Stimulated activated CD8-positive, alpha-beta memory T cell treated with anti-CD3 and anti-CD28 coated beads, Interleukin-12 subunit alpha, Interleukin-12 subunit beta, amount 100 ng/mL, for 4 hours (primary cell): ENCODE measurements at regions not wholly inside any gene's neighbourhood (a gene's known extent, or its start where the extent isn't known, plus 50 kb on each side); places are given as distances from the start of the nearest gene placed in this dataset.

Experiments
- DNase-seq: peaks from one replicate; pipeline ENCODE4 v3.0.0-alpha.2; 2020; ENCODE audit warnings: low read depth

DNA sequence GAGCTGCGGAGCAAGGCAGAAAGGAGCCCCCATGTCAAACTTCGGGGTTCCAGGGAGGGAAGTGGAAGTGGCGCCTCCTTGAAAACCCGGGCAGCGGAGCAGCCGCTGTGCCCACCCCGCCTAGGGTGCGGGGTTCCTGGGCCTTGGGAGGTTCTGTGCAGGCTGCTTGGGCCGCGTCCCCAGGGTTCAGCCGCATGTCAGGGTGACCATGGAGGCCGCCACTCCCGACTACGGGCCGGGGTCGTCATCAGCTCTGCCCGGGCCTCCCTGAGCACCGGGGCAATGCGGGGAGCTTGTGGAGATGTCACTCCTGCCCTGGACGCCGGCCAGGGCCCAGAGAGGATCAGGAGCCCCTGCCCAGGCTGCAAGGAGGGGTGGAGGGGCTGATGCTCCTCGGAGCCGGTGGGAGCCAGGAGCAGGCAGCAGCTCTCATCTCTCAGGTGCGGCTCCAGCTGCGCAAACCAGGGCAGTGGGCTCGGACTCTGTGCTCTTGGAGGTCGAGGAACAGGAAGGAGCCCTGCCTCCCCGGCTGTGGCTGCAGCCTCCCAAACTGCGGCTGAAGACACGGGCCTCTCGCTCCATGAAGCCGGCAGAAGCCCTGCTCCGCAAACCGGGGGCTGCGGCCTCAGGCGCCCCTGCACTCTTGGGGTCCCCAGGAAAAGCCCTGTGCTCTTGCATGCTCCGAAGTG is 1286.5 kb downstream of the TMEM121 start:
- no peak for DNase-seq

DNA sequence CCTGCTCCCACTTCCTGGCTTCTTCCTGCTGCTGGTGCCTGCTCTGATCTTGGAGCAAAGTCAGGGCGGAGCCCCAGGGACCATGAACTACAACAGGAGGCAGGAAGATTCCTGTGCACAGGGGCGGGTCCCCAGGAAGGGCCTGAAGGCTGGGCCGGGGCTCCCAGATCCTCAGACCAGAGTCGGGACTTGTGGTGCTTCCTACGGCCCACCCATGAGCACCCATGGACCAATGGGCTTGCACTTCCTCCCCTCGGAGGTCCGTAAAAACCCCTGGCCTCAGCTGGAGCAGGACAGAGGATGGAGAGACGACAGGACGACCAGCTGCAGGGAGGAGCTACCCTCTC is 1287.1 kb downstream of the TMEM121 start:
- no peak for DNase-seq

DNA sequence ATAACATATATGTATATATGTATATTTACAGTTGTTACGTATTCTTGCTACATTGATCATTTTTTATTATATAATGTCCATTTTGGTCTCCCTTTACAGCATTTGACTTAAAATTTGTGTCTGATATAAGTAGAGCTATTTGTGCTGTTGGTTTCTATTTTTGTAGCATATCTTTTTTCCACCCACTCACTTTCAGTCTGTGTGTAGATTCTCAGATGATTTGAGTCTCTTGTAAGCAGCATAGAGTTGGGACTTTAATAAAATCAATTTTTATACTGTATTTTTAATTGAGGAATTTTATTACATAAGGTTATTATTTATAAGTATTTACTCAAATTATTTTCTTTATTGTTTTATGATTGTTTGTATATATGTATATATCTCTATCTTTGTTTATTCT is 1293.7 kb downstream of the TMEM121 start:
- no peak for DNase-seq

DNA sequence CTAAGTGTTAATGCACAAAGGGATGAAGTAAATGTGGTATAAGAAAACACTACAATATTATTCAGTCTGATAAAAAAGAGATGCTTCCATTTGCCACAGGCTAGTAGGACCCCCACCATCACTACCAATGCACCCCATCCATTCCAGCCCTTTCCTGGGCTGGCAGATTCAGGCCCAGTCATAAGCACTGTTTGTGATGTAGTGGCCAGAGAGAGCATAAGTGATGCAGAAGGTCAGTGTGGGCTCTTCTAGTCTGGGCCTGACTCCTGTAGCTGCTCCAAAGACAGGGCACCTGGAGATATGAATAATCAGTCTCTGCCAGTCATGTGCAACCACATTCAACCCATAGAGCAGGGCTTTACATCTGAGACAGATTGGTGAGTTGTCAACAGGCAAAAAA is 1294.7 kb downstream of the TMEM121 start:
- DNase-seq: no peak

DNA sequence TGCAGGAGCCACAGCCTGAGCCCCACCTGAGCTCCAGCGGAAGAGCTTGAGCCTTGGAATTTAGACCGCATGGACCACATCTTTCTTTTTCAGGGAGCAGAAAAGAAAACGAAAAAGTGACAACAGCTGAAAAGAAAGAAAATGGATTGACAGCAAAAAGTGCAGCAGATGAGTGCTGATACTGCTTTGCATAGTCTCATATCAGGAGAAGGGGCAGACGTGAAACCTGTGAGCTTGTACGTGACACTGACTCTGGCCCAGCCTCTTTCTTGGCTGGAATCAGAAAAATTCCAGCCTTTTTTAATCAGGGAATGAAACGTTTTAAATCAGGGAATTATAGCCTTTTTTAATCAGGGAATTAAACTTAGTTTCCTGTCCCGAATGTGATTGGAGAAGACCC is 1296.5 kb downstream of the TMEM121 start:
- DNase-seq: no peak

DNA sequence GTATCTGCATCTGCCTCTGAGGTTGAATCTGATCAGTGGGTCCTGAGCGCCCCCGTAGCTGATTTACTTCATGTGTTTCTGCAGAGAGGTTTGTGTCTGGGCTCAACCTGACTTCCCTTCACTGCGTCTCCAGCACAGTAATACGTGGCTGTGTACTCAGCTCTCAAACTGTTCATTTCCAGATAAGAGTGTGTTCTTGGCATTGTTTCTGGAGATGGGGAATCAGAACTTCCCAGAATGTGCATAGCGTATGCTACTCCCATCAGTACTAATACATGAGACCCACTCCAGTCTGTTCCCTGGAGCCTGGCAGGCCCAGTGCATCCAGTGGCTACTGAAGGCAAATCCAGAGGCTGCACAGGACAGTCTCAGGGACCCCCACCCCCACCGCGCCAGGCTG is 1297.2 kb downstream of the TMEM121 start:
- DNase-seq: no peak

DNA sequence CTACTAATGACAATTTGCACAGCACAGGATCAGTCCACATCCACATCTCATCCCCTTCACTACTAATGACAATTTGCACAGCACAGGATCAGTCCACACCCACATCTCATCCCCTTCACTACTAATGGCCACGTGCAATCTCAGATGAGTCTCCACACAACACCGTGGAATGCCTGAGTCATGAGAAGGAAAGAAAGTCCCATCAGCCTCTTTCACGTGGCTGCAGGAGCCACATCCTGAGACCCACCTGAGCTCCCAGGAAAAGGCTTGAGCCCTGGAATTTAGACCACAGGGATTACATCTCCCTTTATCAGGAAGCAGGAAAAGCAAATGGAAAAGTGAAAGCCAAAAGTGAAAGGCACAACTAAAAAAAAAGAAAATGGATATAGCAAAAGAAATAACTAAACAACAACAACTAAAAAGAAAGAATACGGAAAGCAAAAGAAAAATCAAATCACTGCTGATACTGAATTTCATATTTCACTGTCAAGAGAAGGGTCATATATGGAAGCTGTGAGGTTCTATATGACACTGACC is 1300.5 kb downstream of the TMEM121 start:
- DNase-seq: no peak

DNA sequence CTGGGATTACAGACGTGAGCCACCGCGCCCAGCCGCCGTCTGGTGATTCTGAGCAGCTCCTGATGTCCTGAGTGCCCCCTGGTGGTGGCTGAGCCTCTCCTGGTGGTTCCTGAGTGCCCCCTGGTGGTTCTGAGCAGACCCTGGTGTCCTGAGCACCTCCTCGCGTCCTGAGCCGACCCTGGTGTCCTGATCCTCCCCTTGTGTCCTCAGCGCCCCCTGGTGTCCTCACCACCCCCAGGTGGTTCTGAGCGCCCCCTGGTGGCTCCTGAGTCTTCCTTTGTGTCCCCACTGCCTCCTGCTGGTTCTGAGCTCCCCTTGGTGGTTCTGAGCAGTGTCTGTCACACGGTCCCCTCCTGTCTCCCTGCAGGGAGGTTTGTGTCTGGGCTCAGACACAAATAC is 1304.9 kb downstream of the TMEM121 start:
- DNase-seq: no peak

DNA sequence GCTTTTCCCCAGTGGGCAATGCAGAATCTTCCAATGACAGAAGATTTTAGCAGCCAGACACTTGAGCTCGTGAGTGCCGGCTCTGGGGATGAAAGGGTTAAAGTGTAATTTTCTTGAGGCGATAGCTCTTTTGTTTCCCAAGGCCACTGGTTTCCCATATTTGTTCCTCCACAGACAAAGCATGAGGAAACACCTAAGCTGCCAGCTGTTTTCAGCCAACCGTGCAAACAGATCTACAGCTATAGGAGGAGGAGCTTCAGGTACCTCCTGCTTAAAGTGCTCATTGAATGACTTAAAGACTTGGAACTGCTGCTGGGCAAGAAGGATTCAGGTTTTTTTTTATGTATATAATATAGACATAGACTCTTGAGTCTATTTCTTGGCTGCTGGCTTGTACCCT is 1311.5 kb downstream of the TMEM121 start:
- DNase-seq: no peak

DNA sequence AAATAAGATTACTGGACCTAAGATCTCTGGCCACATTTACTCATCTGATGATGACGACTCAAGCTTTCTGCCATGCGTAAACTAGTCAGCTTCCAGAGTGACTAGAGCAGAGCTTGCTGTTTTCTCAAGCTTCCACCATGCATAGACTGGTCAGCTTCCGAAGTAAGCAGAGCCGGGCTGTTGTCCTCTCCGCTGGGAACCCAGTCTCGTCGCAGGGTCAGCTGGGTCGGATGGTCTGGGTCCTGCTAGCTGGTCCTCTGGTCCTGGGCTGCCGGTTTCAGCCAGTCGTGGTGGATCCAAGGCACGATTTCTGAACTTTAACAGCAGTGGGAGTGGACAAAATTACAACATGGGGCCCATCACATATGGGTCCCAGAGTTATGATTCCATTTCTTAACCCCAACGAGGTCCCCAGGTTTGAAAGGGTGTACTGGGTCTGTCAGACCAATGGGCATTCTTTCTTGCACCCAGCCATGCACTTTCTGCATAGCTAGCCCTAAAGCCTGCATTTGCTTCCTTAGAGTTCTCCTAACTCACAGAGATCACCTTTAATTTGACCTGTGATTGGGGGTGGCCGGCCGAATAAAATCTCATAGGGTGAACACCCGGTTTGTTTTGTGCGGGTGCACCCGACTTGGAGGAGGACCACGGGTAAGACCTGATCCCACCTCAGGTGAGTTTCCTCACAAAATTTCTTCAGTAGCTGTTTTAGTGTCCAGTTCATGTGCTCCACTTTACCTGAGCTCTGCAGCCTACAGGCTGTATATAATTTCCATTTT is 1312.8 kb downstream of the TMEM121 start:
- no peak for DNase-seq

DNA sequence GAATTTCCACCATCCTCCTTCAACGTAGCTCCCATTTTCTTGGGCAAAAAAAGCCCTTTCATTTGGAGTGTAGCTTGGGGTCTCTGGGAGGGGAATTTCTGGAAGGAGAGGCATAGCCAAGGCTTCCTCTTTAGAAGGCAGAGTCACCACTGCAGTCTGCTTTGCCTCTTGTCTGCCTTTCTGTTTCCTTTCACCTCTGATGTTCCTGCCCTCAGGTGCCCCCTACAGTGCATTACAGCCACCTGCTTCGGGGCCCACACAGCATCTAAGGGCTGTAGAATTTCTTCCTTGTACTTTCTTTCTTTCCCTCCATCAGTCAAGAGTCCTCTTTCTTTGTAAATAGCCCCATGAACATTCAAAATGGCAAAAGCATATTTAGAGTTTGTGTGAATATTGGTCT is 1313.9 kb downstream of the TMEM121 start:
- no peak for DNase-seq

DNA sequence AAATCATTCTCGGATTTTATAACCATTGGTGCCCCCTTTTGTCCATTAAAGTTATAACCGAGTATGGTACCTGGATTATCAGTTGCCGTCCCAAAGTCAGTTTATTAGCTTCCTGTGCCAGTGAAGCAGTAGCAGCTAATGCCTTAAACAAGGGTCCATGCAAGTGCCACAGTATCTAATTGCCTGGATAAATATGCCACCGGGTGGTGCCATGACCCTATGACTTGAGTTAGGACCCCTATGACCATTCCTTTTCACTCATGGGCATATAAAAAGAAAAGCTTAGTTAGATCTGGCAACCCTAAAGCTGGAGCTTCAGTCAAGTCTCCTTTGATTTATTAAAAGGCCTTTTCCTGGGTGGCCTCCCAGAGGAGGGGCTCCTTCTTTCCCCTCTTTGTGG is 1314.6 kb downstream of the TMEM121 start:
- no peak for DNase-seq

DNA sequence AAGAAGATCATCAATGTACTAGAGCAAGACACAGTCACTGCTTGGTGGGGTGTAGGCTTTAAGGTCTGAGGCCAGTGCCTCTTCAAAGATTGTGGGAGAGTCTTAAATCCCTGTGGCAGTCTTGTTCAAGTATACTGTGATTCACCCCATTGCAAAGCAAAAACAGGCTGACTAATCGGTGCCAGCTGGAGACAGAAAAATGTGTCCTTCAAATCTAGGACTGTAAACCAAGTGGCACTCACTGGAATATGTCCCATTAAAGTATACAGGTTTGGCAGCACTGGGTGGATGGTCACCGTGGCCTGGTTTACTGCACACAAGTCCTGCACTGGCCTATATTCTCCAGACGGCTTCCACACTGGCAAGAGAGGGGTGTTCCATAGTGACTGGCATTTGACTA is 1315.3 kb downstream of the TMEM121 start:
- DNase-seq: no peak

DNA sequence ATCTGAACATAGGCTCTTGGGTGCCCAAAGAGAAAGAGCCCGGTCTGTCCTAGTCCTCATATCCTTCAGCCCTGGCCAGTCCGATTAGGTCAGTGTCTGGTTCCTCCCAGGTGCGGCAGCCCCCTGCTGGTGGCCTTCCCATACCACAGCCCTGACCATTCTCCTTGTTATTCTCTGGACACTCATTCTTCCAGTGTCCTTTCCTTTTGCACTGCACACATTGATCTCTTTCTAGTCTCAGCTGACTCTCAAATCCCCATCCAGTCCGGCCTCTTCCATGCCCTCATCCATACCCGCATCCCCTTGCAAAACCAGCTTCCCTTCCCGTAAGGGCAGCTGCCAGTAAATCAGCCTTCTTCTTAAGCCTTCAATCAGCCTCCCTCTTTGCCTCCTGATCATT is 1316.3 kb downstream of the TMEM121 start:
- no peak for DNase-seq

DNA sequence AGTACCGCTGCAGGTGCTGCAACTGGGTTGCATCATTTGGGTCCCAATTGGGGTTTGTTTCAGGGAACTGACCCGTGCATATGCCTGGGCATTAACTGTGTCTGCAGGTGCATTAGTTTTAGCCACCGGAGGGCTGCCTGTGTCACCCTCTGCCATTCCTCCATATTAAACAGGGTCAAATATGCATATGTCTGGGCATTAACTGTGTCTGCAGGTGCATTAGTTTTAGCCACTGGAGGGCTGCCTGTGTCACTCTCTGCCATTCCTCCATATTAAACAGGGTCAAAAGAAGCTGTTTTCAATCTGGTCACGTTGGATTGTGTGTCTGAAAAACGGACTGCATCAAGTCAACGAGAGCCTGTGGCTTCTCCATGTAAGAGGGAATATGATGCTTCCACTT is 1317.0 kb downstream of the TMEM121 start:
- no peak for DNase-seq

DNA sequence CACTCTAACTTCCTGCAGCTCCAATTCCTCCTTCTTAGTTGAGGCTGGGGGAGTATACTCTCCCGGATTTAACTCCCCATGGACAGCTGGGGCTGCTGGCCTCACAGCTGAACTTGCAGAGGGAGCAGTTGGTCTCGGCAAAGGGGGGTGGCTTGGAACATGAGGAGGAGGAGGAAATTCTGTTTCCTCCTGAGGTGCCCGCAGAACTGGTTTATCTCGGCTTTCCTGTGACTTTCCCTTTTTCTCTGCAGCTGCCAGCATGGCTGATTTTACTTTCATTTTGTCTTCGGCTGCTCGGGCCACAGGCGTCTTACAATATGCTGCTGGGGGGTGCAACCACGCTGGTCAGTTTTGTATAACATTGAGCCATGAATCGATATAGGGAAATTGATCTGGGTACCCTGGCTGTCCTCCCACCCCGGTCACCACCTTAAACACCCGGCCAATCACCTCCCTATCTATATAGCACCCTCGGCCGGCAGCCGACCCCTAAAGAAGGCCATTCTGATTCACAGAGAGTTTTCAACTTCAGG is 1317.6 kb downstream of the TMEM121 start:
- DNase-seq: no peak

DNA sequence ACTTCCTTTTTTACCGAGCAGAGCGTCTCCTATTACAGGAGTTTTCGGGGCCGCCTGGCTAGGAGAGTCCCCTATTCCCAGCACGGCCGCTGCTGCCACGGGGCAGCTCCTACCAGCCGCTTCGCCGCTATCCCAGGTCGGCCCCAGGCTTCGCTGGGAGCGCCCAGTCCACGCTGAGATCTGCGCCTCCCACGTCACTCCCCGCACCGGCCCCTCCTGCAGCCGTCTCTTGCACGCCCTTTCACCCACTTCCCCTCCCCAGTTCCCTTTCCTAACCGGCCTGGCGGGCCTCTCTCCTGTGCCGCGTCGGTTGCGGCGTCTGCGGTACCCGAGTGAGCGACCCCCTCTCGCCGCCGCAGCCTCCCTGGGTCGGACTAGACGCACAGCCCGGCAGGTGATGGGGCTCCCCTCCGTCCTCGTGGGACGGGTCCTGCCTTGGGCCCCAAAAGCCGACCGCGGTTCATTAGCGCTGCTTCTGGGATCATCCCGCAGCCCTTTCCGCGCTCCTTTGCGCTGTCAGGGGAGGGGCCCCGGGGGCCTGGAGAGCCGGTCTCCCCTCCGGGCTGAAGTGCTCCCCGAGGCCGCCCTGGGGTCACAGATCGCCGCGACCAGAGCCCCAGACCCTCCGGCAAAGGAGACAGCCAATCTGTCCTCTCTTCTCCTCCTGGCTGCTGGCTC is 1318.4 kb downstream of the TMEM121 start:
- peak; percentile 49 for DNase-seq

DNA sequence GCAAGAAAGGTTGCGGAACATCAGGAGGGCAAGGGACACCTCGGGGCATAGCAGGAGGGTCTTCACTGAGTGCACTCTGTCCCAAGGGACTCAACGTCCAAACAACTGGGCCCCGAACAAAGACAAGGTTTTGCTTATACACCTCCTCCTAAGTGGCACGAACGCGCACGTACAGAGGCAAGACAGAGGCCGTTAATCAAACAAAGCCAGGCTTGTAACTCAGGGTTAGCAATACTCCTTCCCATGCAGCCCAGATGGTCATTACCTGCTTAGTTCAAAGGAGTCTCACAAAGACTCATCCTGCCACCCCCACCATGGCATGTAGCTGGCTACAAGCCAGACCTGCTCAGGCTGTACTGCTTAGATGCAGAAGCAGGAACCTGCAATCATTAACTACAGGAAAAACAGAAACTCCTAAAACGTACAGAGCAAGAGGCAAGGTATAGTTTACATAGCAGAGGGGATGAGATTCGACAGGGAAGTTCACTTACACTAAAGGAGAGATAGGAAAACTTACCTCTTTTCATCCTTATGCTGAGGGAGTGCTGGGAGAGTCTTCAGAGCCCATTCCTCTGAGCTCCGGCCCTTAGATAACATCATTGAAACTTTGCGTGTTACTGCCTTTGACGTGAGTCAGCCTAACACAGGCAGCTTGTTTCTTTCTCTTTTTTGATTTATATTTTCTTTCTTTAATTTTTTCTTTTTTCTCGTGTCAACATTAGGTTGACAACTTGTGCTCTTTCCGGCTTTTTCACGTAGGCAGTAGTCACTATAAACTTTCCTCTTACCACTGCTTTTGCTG is 1319.1 kb downstream of the TMEM121 start:
- no peak for DNase-seq

DNA sequence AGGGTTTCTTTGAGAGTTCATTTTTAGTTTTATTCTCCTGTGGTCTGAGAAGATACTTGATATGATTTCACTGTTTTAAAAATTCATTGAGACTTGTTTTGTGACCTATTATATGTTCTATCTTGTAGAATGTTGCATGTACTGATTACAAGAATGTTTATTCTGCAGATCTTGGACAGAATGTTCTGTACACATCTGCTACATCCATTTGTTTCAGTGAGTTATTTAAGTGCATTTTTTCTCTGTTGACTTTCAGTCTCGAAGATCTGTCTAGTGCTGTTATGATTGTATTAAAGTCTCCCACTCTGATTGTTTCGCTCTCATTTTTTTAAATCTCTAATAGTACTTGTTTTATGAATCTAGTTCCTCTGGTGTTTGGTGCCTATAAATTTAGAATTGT is 1319.8 kb downstream of the TMEM121 start:
- no peak for DNase-seq

DNA sequence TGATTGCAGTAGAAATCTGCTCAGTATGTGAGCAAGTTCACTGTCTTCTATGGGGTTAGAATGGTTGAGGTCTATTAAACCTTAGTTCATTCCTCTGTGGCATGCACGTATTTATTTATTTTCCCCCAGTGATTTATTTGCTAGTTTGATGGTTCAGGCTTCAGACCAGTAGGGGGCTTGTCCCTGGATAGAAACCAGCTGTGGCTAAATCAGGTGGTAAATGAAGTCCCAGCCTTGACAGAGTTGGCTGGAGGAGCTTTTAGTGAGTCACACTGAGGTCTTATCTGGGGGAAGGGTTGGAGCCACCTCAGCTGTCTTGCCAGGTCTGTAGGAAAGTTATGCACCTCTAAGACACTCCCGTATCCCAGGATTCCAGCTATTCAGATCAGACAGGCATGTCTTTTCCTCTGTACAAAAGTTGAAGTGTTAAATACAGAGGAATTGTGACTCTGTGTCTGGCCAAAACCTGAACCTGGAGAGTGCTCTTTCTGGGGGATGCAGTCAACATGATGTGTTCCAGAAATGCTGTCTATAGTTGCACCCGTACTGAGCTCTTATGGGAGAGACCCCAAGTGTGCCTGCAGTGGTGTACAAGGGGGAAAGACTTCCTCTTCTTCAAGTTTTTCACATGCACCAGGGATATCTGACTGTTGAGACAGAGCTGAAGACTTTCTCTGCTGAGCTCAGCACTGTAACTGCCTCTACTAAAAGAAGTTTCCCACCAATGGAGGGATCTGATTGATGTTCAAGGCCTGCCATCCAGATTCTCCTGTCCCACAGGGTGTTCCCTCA is 1322.1 kb downstream of the TMEM121 start:
- no peak for DNase-seq
